ENCODE measurements at regions not wholly inside any gene's neighbourhood (a gene's known extent, or its start where the extent isn't known, plus 50 kb on each side); places are given as distances from the start of the nearest gene placed in this dataset.

DNA sequence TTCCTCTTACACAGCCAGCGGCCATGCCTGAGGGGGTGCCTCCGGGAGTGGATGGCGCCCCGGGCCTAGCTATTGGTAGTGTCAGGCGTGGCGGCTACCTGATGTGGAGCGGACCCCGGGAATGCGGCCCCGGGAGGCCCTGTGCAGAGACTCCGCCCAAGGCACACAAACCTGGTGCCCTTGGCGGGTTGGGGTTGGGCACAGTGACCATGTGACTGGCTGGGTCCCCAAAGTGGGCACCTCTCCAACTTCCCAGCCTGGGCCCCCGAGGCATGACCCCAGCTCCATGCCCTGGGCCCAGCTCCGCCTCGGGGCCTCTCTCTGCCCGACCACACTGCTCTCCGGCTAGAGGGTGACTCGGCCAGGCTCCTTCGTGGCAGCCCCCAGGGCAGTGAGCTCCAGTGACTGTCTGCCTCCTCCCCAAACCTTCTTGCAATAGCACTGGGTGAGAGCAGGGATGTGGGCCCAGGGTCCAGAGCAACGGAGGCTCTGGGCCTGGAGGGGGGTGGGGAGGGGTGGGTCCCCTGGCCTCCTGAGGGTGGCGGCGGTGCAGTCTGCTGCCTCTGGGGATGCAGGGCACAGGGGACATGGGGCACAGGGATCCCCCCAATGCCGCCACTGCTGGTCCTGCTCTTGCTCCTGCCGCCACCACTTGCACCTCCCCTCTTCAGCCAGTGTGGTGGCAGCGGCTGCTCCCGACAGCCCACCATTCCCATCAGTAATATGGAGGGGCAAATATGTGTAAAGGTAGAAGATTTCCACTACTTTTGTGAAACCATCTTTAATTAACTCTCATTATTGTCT lies 942.9 kb upstream of the EPHA7 start:
- DNase-seq = no peak

DNA sequence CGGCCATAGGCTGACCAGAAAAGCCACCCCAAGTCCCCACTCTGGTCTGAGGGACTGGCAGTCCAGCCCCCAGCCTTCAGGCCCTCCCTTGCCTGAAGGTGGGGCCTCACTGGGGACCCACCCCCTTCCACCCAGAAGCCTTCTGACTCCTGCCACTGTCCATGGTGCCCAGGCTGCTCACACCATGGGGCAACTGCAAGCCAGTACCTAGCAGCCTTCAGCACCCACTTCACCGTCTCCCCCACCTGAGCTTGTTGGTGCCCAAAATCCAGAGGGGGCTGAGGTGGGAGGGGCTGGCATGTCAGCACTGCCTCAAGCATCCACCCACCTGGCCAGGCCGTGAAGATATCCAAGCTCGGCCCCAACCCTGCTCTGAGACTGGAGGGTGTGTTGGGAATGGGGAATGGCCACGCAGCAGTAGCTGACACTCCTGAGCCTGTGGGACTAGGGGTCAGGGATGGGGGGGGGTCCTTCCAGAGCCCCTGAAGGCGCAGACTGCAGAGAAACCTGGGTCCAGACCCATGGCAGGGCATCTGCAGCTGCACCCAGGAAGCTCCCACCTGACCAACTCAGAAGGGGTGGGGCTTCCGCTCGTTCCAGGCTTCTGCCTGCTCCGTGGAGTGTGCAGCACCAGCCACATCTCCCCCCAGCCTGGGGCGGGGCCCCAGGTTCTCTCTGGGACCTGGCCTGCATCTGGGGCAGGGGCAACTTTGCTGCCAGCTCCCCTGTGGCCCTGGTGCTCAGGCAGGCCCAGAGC lies 942.1 kb upstream of the EPHA7 start:
- DNase-seq = no peak

DNA sequence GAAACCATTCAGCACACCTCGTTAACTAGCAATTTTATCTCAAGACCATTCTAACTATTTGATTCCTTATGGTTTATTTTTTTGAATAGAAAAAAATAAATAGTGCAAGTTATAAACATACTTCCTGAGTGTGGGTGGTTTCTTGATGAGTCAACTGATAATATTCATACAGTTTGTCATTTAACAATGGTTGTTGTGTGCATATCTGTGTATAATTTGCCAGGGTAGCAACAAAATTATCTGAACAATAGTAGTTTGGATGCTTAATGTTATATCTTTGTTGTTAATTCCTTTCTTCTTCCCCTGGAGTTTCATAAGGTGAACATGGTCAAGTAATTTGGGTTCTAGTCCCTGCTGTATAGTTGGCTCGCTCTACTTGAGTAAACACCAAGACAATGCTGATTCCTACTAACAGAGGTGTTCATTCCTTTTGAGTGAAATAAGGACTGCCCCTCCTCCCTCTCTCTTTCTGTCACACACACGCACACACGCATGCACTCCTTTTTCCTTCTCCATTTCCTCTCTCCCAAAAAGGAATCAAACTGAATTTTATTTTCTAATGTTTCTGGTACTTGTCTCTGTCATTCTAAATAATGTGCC lies 938.1 kb upstream of the EPHA7 start:
- no peak for DNase-seq

DNA sequence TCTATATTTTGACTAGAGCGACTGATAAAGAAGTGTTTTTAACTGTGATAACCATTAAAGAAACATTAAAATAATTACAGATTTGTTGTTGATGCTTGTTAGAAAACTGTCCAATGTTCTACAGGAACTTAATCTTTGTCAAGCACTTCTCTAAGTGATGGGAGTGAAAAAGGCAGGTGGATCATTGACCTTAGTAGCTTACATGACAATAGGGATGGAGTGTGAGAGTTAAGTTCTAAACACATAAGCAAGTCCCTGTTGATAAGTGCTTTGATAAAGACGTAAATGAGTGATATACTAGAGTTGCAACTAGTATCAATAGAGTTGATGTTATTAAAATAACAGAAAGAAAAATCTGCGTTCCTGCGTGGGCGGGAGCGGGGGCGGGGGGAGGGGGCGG lies 931.5 kb upstream of the EPHA7 start:
- no peak for DNase-seq

DNA sequence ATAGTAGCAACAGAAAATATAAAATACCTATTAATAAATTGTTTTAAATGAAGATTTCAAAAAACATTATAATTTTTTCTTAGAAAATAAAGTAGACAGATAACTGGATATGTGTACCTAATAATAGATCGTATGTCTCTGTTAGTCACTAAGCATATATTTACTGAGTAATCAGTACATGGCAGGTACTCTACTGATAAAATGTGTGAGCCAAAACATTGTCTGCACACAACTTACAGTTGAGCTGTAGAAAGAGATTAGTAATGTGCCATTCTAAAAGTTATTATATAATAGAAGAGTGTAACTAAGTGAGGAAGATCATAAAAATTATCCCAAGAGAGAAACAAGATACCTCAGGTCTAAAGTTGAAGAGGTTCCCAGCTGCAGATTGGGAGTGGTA lies 929.9 kb upstream of the EPHA7 start:
- DNase-seq = no peak

DNA sequence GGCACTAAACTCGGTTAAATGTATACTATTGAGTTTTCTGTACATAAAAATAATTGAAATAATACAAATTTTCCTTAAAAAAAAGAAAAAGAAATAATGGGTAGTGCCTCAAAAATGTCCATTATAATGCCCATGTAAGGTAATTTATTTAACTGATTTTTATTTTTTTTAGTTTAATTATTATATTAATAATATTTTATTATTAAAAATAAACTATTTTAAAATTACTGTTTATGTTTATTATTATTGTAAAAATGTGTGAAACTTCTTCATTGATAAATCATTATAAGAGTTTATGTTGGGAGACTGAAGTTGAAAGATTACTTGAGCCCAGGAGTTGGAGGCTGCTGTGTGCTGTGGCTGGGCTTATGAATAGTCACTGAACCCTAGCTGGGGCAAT lies 925.5 kb upstream of the EPHA7 start:
- no peak for DNase-seq

- DNase-seq = no peak
These were observed 921.8 kb upstream of the EPHA7 start for GRCh38 chr6:94341173-94341572.

- no peak for DNase-seq
These were observed 904.5 kb upstream of the EPHA7 start for GRCh38 chr6:94323853-94324252.

DNA sequence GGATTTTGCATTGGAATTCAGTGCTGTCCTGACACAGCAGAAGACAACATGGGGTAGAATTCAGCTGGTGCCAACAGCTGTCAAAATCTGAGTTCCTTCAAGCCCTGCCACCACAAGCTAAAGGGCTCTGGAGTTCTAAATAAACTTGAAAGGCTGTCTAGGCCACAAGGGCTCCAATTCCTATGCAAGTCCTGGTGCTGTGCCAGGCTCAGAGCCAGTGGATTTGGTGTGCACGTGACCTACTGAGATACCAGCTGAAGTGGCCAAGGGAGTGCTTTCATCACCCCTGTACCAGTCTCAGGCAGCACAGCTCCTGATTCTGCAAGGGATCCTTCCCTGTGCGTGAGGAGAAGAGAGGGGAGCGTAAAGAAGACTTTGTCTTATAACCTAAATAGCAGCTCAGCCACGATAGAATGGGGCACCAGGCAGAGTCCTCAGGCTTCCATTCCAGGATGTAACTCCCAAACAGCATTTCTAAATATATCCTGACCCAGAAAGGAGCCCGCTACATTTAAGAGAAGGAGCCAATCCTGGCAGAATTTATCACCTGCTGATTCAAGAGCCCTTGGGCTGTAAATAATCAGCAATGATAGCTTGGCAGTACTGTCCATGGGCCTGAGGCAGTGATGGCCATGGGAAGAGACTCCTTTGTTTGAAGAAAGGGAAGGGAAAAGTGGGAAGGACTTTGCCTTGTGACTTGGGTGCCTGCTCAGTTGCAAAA lies 881.2 kb upstream of the EPHA7 start:
- DNase-seq = no peak

GRCh38 chr6:94289131-94289530 lies 869.8 kb upstream of the EPHA7 start:
- DNase-seq = no peak

- no peak for DNase-seq
These were observed 858.8 kb upstream of the EPHA7 start for GRCh38 chr6:94278146-94278545.

GRCh38 chr6:94272327-94272726 lies 853.0 kb upstream of the EPHA7 start:
- DNase-seq = no peak

GRCh38 chr6:94270091-94270948 lies 851.0 kb upstream of the EPHA7 start:
- DNase-seq = no peak

DNA sequence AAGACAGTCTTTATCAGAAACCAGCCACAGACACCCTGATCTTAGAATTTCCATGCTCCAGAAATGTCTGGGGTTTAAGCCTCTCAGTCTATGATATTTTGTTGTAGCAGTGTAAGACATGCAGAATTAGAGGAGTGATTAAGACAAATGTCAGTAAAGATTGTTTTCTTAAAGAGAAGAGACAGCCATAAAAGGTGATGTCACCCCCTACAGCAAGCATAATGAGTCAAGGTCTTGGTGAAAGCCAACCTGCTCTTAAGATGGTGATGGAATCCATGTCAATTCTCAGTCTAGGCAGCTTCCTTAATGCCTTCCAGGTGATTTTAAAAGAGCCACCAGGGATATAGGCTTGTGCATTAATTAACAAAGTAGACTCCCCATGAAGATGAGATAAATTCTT lies 849.9 kb upstream of the EPHA7 start:
- DNase-seq = no peak

DNA sequence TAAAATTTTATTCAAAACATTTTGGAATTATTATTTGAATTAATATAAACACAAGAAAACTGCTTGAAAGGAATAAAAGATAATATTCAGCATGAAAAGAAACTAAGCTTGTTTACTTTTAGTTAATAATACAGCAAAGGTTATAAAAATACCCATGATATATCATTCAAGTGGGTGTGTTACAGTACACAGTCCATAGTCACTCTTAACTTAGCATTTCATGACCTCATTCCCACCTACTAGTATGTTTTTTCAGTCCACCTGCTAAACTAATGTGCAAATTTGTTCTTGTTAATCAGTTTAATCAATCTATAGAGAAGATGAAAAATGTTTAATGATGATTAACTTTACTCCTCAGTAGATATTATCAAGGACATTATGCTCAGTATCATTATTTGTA lies 841.4 kb upstream of the EPHA7 start:
- DNase-seq = no peak

- DNase-seq = no peak
These were observed 835.3 kb upstream of the EPHA7 start for GRCh38 chr6:94254689-94255088.

GRCh38 chr6:94251878-94252277 lies 832.5 kb upstream of the EPHA7 start:
- DNase-seq = no peak

- DNase-seq = no peak
These were observed 826.0 kb upstream of the EPHA7 start for GRCh38 chr6:94245395-94245794.

GRCh38 chr6:94238868-94239267 lies 819.5 kb upstream of the EPHA7 start:
- DNase-seq = no peak

DNA sequence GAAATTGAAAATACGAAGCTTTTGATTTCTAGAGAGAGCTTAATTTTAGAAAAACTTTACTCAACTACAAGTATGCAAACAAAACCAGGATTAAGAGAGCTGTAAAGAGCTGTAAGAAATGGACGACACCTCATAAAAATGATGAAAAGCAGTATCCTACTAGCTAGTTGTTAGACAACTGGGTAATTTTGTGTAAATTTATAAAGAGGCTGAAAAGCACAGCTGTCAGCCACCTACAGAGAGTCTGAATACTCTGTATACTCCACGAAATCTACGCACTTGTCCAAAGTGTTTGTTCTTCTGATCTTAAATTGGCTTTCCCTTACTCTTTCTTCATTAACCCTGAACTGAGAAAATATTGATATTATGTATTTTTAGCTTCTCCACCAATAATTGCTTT lies 808.4 kb upstream of the EPHA7 start:
- DNase-seq = no peak

DNA sequence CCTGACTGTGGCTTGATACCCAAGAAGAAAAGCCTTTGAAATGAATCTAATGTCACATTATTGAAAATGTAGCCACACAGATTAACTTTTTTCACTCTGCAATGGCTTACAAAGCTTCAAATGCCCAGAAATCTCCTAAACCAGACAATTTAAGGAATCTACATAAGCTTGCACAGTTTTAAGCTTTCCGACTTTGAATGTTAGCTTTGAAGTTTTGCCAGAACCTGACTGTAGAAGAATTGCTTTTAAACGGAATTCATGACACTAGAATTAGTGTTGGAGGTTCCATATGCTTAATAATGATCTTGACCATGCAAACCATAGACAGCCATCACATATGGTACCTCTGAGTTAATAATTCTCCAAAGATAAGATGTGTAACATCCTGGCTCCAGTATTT lies 798.5 kb upstream of the EPHA7 start:
- no peak for DNase-seq

DNA sequence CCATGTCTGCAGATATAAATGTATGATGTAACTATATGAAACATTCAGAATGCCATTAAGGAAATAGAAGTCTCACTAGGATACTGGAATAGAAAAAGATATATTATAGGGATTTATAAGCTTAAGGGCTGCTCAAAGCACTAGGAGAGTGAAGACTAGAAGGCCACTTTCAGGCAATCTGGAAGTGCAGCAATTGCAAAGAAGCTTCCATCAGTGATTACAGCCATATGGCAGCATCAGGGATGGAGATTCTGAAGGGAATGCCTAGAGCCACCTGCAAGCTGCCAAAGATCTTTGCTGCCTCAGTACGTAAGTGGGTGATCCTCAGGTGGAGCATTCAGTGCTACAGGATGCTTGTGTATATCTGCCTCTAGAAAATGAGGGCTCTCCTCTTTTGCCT lies 796.2 kb upstream of the EPHA7 start:
- DNase-seq = no peak

Measured in right forelimb (tissue), 1 donor.